GM23338 (cell line): ENCODE measurements at regions not wholly inside any gene's neighbourhood (a gene's known extent, or its start where the extent isn't known, plus 50 kb on each side); places are given as distances from the start of the nearest gene placed in this dataset.

Source experiments
- ATAC-seq: fragments of 200-7000 bp; cut with Tn5 transposase; 3 replicates; pipeline ENCODE4 v1.9.1; 2020
- DNase-seq: peaks from one replicate; pipeline ENCODE4 v3.0.0-alpha.2; 2015; ENCODE audit warnings: low spot score
- H2AFZ ChIP-seq: fragments of 200-600 bp; sonication (generic); 2 replicates; pipeline ENCODE4 v1.8.0; 2016; ENCODE audit warnings: antibody characterized with exemption, mild to moderate bottlenecking, moderate library complexity
- H3F3A ChIP-seq: fragments of 200-600 bp; sonication (generic); replicated peaks from 2 replicates; pipeline ENCODE4 v1.8.0; 2017; ENCODE audit warnings: antibody characterized with exemption, mixed run types, low read depth
- H3K27ac ChIP-seq: fragments of 200-600 bp; sonication (generic); 2 replicates; pipeline ENCODE4 v1.6.1; 2016; ENCODE audit warnings: low read depth
- H3K27me3 ChIP-seq: fragments of 200-600 bp; sonication (generic); 2 replicates; pipeline ENCODE4 v1.8.0; 2016; ENCODE audit warnings: mild to moderate bottlenecking, mixed run types, moderate library complexity; ENCODE audit not compliant: insufficient read depth
- H3K36me3 ChIP-seq: fragments of 200-600 bp; sonication (generic); 2 replicates; pipeline ENCODE4 v1.8.0; 2016; ENCODE audit warnings: mild to moderate bottlenecking; ENCODE audit not compliant: insufficient read depth
- H3K4me1 ChIP-seq: fragments of 200-600 bp; sonication (generic); 2 replicates; pipeline ENCODE4 v1.8.0; 2016; ENCODE audit warnings: mild to moderate bottlenecking, moderate library complexity; ENCODE audit not compliant: insufficient read depth
- H3K4me2 ChIP-seq: fragments of 200-600 bp; sonication (generic); 2 replicates; pipeline ENCODE4 v1.7.1; 2017; ENCODE audit warnings: mixed run types
- H3K4me3 ChIP-seq: fragments of 200-600 bp; sonication (generic); 2 replicates; pipeline ENCODE4 v1.6.1; 2016; ENCODE audit warnings: mixed run types
- H3K79me2 ChIP-seq: fragments of 200-600 bp; sonication (generic); replicated peaks from 2 replicates; pipeline ENCODE4 v1.8.0; 2017; ENCODE audit warnings: mild to moderate bottlenecking; ENCODE audit not compliant: insufficient read depth
- H3K9me2 ChIP-seq: fragments of 200-600 bp; sonication (generic); 2 replicates; pipeline ENCODE4 v1.8.0; 2017; ENCODE audit not compliant: insufficient read depth
- H4K20me1 ChIP-seq: fragments of 200-600 bp; sonication (generic); replicated peaks from 2 replicates; pipeline ENCODE4 v1.8.0; 2017; ENCODE audit warnings: mild to moderate bottlenecking; ENCODE audit not compliant: insufficient read depth
- H3K27ac Mint-ChIP-seq: 2 replicates; pipeline ENCODE4 v1.8.0; 2020; ENCODE audit warnings: inconsistent platforms, mild to moderate bottlenecking, moderate library complexity, mixed read lengths
- H3K27me3 Mint-ChIP-seq: 3 replicates; pipeline ENCODE4 v1.8.0; 2022; ENCODE audit warnings: low read depth, mild to moderate bottlenecking, moderate library complexity, mixed read lengths, inconsistent platforms; ENCODE audit not compliant: insufficient read depth, poor library complexity
- H3K36me3 Mint-ChIP-seq: 3 replicates; pipeline ENCODE4 v1.8.0; 2021; ENCODE audit warnings: low read depth, mild to moderate bottlenecking, inconsistent platforms, moderate library complexity, mixed read lengths
- H3K4me1 Mint-ChIP-seq: 3 replicates; pipeline ENCODE4 v1.8.0; 2020; ENCODE audit warnings: mild to moderate bottlenecking, inconsistent platforms, mixed read lengths
- H3K4me3 Mint-ChIP-seq: 3 replicates; pipeline ENCODE4 v1.8.0; 2021; ENCODE audit warnings: moderate library complexity, mild to moderate bottlenecking, inconsistent platforms, mixed read lengths
- H3K9me3 Mint-ChIP-seq: 3 replicates; pipeline ENCODE4 v1.8.0; 2020; ENCODE audit warnings: moderate library complexity, mild to moderate bottlenecking, inconsistent platforms, mixed read lengths
- CREB1 ChIP-seq: fragments of 250-450 bp; sonication (Bioruptor Pico); IDR thresholded peaks from 2 replicates; pipeline ENCODE4 v1.5.0; 2020; ENCODE audit warnings: low read depth, mild to moderate bottlenecking, moderate library complexity
- CTCF ChIP-seq, 2 experiments: fragments of 200-600 bp in 1 of 2; sonication (generic) in 1 of 2; conservative IDR thresholded peaks; 2 replicates each; pipeline versions ENCODE4 v1.5.1 to v1.6.1; 2016 to 2017; ENCODE audit warnings: antibody characterized with exemption in 2 of 2, low read depth in 2 of 2, mild to moderate bottlenecking in 2 of 2, moderate library complexity in 1 of 2
- ETS1 ChIP-seq: IDR thresholded peaks from 2 replicates; pipeline ENCODE4 v1.6.1; 2016; ENCODE audit warnings: antibody characterized with exemption
- EZH2 ChIP-seq: fragments of 200-600 bp; sonication (generic); IDR thresholded peaks from one replicate; pipeline ENCODE4 v1.8.0; 2017; ENCODE audit warnings: antibody characterized with exemption, mild to moderate bottlenecking, low read depth; ENCODE audit not compliant: unreplicated experiment
- EZH2phosphoT487 ChIP-seq: fragments of 200-600 bp; sonication (generic); IDR thresholded peaks from one replicate; pipeline ENCODE4 v1.8.1; 2018; ENCODE audit warnings: antibody characterized with exemption; ENCODE audit not compliant: unreplicated experiment
- JUNB ChIP-seq: IDR thresholded peaks from one replicate; pipeline ENCODE4 v1.6.1; 2016; ENCODE audit warnings: antibody characterized with exemption; ENCODE audit not compliant: unreplicated experiment
- NANOG ChIP-seq: IDR thresholded peaks from 2 replicates; pipeline ENCODE4 v1.6.1; 2016; ENCODE audit warnings: antibody characterized with exemption, borderline replicate concordance
- POLR2AphosphoS5 ChIP-seq: IDR thresholded peaks from 2 replicates; pipeline ENCODE4 v1.6.1; 2016; ENCODE audit warnings: antibody characterized with exemption, low read depth
- REST ChIP-seq: IDR thresholded peaks from one replicate; pipeline ENCODE4 v1.6.1; 2018; ENCODE audit warnings: antibody characterized with exemption; ENCODE audit not compliant: unreplicated experiment
- STAT1 ChIP-seq: IDR thresholded peaks from one replicate; pipeline ENCODE4 v1.6.1; 2016; ENCODE audit warnings: antibody characterized with exemption; ENCODE audit not compliant: unreplicated experiment
- ZNF114 ChIP-seq: fragments of 250-450 bp; sonication (Bioruptor Pico); IDR thresholded peaks from 2 replicates; pipeline ENCODE4 v1.5.0; 2020; ENCODE audit warnings: mild to moderate bottlenecking, moderate library complexity
- ZNF331 ChIP-seq: fragments of 250-450 bp; sonication (Bioruptor Pico); IDR thresholded peaks from 2 replicates; pipeline ENCODE4 v1.5.0; 2020; ENCODE audit warnings: low read depth, mild to moderate bottlenecking, moderate library complexity

- H3K36me3 Mint-ChIP-seq = no peaks in the 10 kb centered on the region
- H3K4me1 Mint-ChIP-seq = peaks cover 4% of the 10 kb centered on the region
- Histone ChIP-seq H3F3A (no peaks in the 10 kb centered on the region), H3K4me2 (no peak overlapping the region), H4K20me1 (no peaks in the 10 kb centered on the region), H3K9me2 (no peaks in the 10 kb centered on the region), H3K27me3 (no peaks in the 10 kb centered on the region), H3K4me3 (no peak overlapping the region), H3K4me1 (peaks cover 7% of the 10 kb centered on the region; the same call in 1 of the 2 replicates), H3K79me2 (no peaks in the 10 kb centered on the region), H3K27ac (no peak overlapping the region), H2AFZ (peak overlapping the region; percentile 38; the same call in 1 of the 2 replicates), H3K36me3 (no peaks in the 10 kb centered on the region)
- no peak for ATAC-seq
- no peak for DNase-seq
- TF ChIP-seq JUNB = no peak
- no peak for TF ChIP-seq STAT1
- no peak for TF ChIP-seq EZH2
- TF ChIP-seq REST = no peak
- no peak for TF ChIP-seq CREB1 (CRISPR knock-in tag)
- TF ChIP-seq CTCF (conservative IDR thresholded peaks at IDR 0.05; ENCODE audit: low read depth in 2 of 2) = no peak
- no peak for TF ChIP-seq POLR2AphosphoS5
- TF ChIP-seq NANOG = no peak
- TF ChIP-seq ETS1 = no peak
- no peak overlapping the region for H3K4me3 Mint-ChIP-seq
- no peaks in the 10 kb centered on the region for H3K27me3 Mint-ChIP-seq
- H3K9me3 Mint-ChIP-seq = no peaks in the 10 kb centered on the region
- no peak overlapping the region for H3K27ac Mint-ChIP-seq
Measured at GRCh38 chr14:26835979-26836570, 238.2 kb upstream of the NOVA1 start.

GRCh38 chr14:26839481-26839880 is 241.6 kb upstream of the NOVA1 start:
- ATAC-seq (no peak), DNase-seq (no peak)
- Histone ChIP-seq H3K27me3 (no peaks in the 10 kb centered on the region), H2AFZ (no peak overlapping the region), H3K4me1 (peaks cover 9% of the 10 kb centered on the region; the same call in 1 of the 2 replicates), H3K27ac (no peak overlapping the region), H4K20me1 (no peaks in the 10 kb centered on the region), H3K9me2 (no peaks in the 10 kb centered on the region), H3K36me3 (no peaks in the 10 kb centered on the region), H3K4me3 (no peak overlapping the region), H3K79me2 (no peaks in the 10 kb centered on the region), H3F3A (no peaks in the 10 kb centered on the region), H3K4me2 (no peak overlapping the region)
- Mint-ChIP-seq H3K4me1 (peaks cover 10% of the 10 kb centered on the region), H3K9me3 (no peaks in the 10 kb centered on the region), H3K36me3 (no peaks in the 10 kb centered on the region), H3K4me3 (no peak overlapping the region), H3K27ac (no peak overlapping the region), H3K27me3 (no peaks in the 10 kb centered on the region)
- no peak for TF ChIP-seq ZNF331 (CRISPR knock-in tag)
- TF ChIP-seq EZH2 = no peak
- no peak for TF ChIP-seq NANOG
- no peak for TF ChIP-seq STAT1
- TF ChIP-seq ZNF114 = no peak
- TF ChIP-seq EZH2phosphoT487 = no peak
- TF ChIP-seq CREB1 (CRISPR knock-in tag) = no peak
- TF ChIP-seq JUNB = no peak
- no peak for TF ChIP-seq POLR2AphosphoS5
- TF ChIP-seq ETS1 = no peak
